ENCODE measurements at regions not wholly inside any gene's neighbourhood (a gene's known extent, or its start where the extent isn't known, plus 50 kb on each side); places are given as distances from the start of the nearest gene placed in this dataset.

GRCh38 chr7:33736521-33737221 lies 168.7 kb upstream of the BMPER start:
- TF ChIP-seq CTCF (IDR thresholded peaks at IDR 0.05; ENCODE audit: low read depth, low read length) (no peak), EZH2phosphoT487 (IDR thresholded peaks at IDR 0.05; ENCODE audit: low read depth) (no peak)

Data from OCI-LY3 (cell line).